Liver (tissue), 3 donors: ENCODE measurements at regions not wholly inside any gene's neighbourhood (a gene's known extent, or its start where the extent isn't known, plus 50 kb on each side); places are given as distances from the start of the nearest gene placed in this dataset.

ENCODE experiments used
- ATF3 ChIP-seq: IDR thresholded peaks from 2 replicates; pipeline ENCODE4 v1.6.1; 2016; ENCODE audit warnings: antibody characterized with exemption
- CTCF ChIP-seq: fragments of 150-350 bp; IDR thresholded peaks from 2 replicates; pipeline ENCODE4 v1.5.1; 2017; ENCODE audit warnings: improper control_type of control experiment, low read depth, low read length; ENCODE audit not compliant: missing input control
- EGR1 ChIP-seq, 2 donors: IDR thresholded peaks; 2 replicates each; pipeline ENCODE4 v1.6.1; 2016 to 2018; ENCODE audit warnings: antibody characterized with exemption in 2 of 2, low read depth in 2 of 2
- GABPA ChIP-seq, 2 donors: IDR thresholded peaks in 1 of 2; conservative IDR thresholded peaks in 1 of 2; 2 replicates each; pipeline ENCODE4 v1.6.1; 2016; ENCODE audit warnings: antibody characterized with exemption in 2 of 2, mild to moderate bottlenecking in 1 of 2, moderate library complexity in 1 of 2
- HNF4G ChIP-seq: IDR thresholded peaks from 2 replicates; pipeline ENCODE4 v1.6.1; 2016; ENCODE audit warnings: antibody characterized with exemption
- JUND ChIP-seq, 2 donors: IDR thresholded peaks; 2 replicates each; pipeline ENCODE4 v1.6.1; 2016; ENCODE audit warnings: antibody characterized with exemption in 2 of 2
- MAX ChIP-seq: IDR thresholded peaks from 2 replicates; pipeline ENCODE4 v1.6.1; 2016; ENCODE audit warnings: antibody characterized with exemption
- NR2F2 ChIP-seq: IDR thresholded peaks from 2 replicates; pipeline ENCODE4 v1.6.1; 2016; ENCODE audit warnings: antibody characterized with exemption
- RAD21 ChIP-seq, 2 donors: IDR thresholded peaks; 2 replicates each; pipeline ENCODE4 v1.6.1; 2016; ENCODE audit warnings: antibody characterized with exemption in 2 of 2, mild to moderate bottlenecking in 2 of 2
- REST ChIP-seq: IDR thresholded peaks from 2 replicates; pipeline ENCODE4 v1.6.1; 2016; ENCODE audit warnings: antibody characterized with exemption, mild to moderate bottlenecking
- SP1 ChIP-seq: IDR thresholded peaks from 2 replicates; pipeline ENCODE4 v1.6.1; 2018; ENCODE audit warnings: antibody characterized with exemption, mild to moderate bottlenecking
- TAF1 ChIP-seq: conservative IDR thresholded peaks from 2 replicates; pipeline ENCODE4 v1.6.1; 2016; ENCODE audit warnings: antibody characterized with exemption, mild to moderate bottlenecking
- YY1 ChIP-seq: IDR thresholded peaks from 2 replicates; pipeline ENCODE4 v1.6.1; 2016; ENCODE audit warnings: antibody characterized with exemption, mild to moderate bottlenecking
- ZBTB33 ChIP-seq: IDR thresholded peaks from 2 replicates; pipeline ENCODE4 v1.6.1; 2016; ENCODE audit warnings: antibody characterized with exemption
- donor health status: healthy.
- donor health status: healthy.

- no peak for TF ChIP-seq CTCF
- TF ChIP-seq GABPA (IDR thresholded peaks at IDR 0.05 in 1 of 2, conservative IDR thresholded peaks at IDR 0.05 in 1 of 2) = no peak
- no peak for TF ChIP-seq SP1
- TF ChIP-seq YY1 = no peak
- TF ChIP-seq JUND (IDR thresholded peaks at IDR 0.05) = no peak
- no peak for TF ChIP-seq RAD21 (IDR thresholded peaks at IDR 0.05)
- no peak for TF ChIP-seq ZBTB33
- TF ChIP-seq TAF1 = no peak
- TF ChIP-seq ATF3 = no peak
- TF ChIP-seq MAX = no peak
- TF ChIP-seq NR2F2 = no peak
- no peak for TF ChIP-seq REST
- TF ChIP-seq EGR1 (IDR thresholded peaks at IDR 0.05; ENCODE audit: low read depth in 2 of 2) = no peak
- no peak for TF ChIP-seq HNF4G
Observed at GRCh38 chr6:141153563-141153962, 979.2 kb upstream of the GJE1 start.
